GM18861 (cell line): ENCODE measurements at regions not wholly inside any gene's neighbourhood (a gene's known extent, or its start where the extent isn't known, plus 50 kb on each side); places are given as distances from the start of the nearest gene placed in this dataset.

ENCODE experiments used
- ATAC-seq: cut with Tn5 transposase; IDR thresholded peaks from one replicate; pipeline ENCODE4 v1.9.1; 2021; ENCODE audit not compliant: unreplicated experiment

- ATAC-seq: no peak
Observed at GRCh38 chr11:121800240-121800639, 315.8 kb downstream of the BLID start.

GRCh38 chr11:121797496-121797895 is 318.5 kb downstream of the BLID start:
- ATAC-seq: no peak

GRCh38 chr11:121795174-121795573 is 320.8 kb downstream of the BLID start:
- no peak for ATAC-seq

- no peak for ATAC-seq
Observed at GRCh38 chr11:121794671-121795141, 321.3 kb downstream of the BLID start.

- no peak for ATAC-seq
Observed at GRCh38 chr11:121793916-121794315, 322.1 kb downstream of the BLID start.

GRCh38 chr11:121793291-121793690 is 322.7 kb downstream of the BLID start:
- no peak for ATAC-seq

GRCh38 chr11:121792185-121792584 is 323.8 kb downstream of the BLID start:
- ATAC-seq: no peak

- no peak for ATAC-seq
Observed at GRCh38 chr11:121790430-121790829, 325.6 kb downstream of the BLID start.

GRCh38 chr11:121780971-121781370 is 328.2 kb upstream of the SORL1-AS1 start:
- ATAC-seq: no peak

- ATAC-seq: no peak
Observed at GRCh38 chr11:121777056-121777455, 324.3 kb upstream of the SORL1-AS1 start.

- no peak for ATAC-seq
Observed at GRCh38 chr11:121775276-121775675, 322.5 kb upstream of the SORL1-AS1 start.

- no peak for ATAC-seq
Observed at GRCh38 chr11:121773076-121773475, 320.3 kb upstream of the SORL1-AS1 start.

- no peak for ATAC-seq
Observed at GRCh38 chr11:121770939-121771595, 318.3 kb upstream of the SORL1-AS1 start.

GRCh38 chr11:121769191-121769590 is 316.4 kb upstream of the SORL1-AS1 start:
- no peak for ATAC-seq

GRCh38 chr11:121767433-121767832 is 314.7 kb upstream of the SORL1-AS1 start:
- ATAC-seq: peak; percentile 52

- no peak for ATAC-seq
Observed at GRCh38 chr11:121766991-121767390, 314.2 kb upstream of the SORL1-AS1 start.

GRCh38 chr11:121766166-121766565 is 313.4 kb upstream of the SORL1-AS1 start:
- no peak for ATAC-seq

GRCh38 chr11:121763526-121763925 is 310.8 kb upstream of the SORL1-AS1 start:
- peak; percentile 87 for ATAC-seq

GRCh38 chr11:121762820-121763219 is 310.1 kb upstream of the SORL1-AS1 start:
- ATAC-seq: no peak

- no peak for ATAC-seq
Observed at GRCh38 chr11:121761186-121761585, 308.4 kb upstream of the SORL1-AS1 start.

- ATAC-seq: no peak
Observed at GRCh38 chr11:121757480-121758125, 304.8 kb upstream of the SORL1-AS1 start.

- ATAC-seq: no peak
Observed at GRCh38 chr11:121755906-121756305, 303.1 kb upstream of the SORL1-AS1 start.

- ATAC-seq: no peak
Observed at GRCh38 chr11:121755191-121755590, 302.4 kb upstream of the SORL1-AS1 start.
